IMR-90 (cell line): ENCODE measurements at regions not wholly inside any gene's neighbourhood (a gene's known extent, or its start where the extent isn't known, plus 50 kb on each side); places are given as distances from the start of the nearest gene placed in this dataset.

Source experiments
- ATAC-seq: fragments of 200-7000 bp; cut with Tn5 transposase; 2 replicates; pipeline ENCODE4 v1.9.1; 2020; ENCODE audit warnings: low read depth, mild to moderate bottlenecking, moderate library complexity
- BruUV-seq: library from RNA; stranded (reverse); fragments of 400-500 nt; replicated peaks from 2 replicates; lab custom pipeline; 2021; lab: Mats Ljungman, UMichigan
- CTCF ChIA-PET: fragments of 300-600 bp; formaldehyde crosslinking; extraction: SDS; loops from one replicate; lab custom pipeline; 2021; ENCODE audit warnings: antibody characterized with exemption; lab: Yijun Ruan, JAX
- POLR2A ChIA-PET: fragments of 300-600 bp; sonication (Branson Sonifier 250); formaldehyde crosslinking; loops from one replicate; lab custom pipeline; 2022; ENCODE audit warnings: antibody characterized with exemption; ENCODE audit not compliant: unreplicated experiment; lab: Charles Lee
- DNase-seq: peaks from one replicate; pipeline ENCODE4 v3.0.0; 2013
- H2AFZ ChIP-seq: replicated peaks from 2 replicates; pipeline ENCODE3; 2013; ENCODE audit warnings: low read length, mild to moderate bottlenecking; ENCODE audit not compliant: poor library complexity
- H2AK5ac ChIP-seq: 2 replicates; pipeline ENCODE4 v1.6.1; 2013; ENCODE audit warnings: low read depth, low read length, inconsistent platforms
- H2AK9ac ChIP-seq: replicated peaks from 2 replicates; pipeline ENCODE3; 2013; ENCODE audit warnings: mild to moderate bottlenecking, low read depth, low read length, moderate library complexity; ENCODE audit not compliant: poor library complexity
- H2BK120ac ChIP-seq: 2 replicates; pipeline ENCODE4 v1.6.1; 2013; ENCODE audit warnings: low read depth, low read length, inconsistent platforms
- H2BK15ac ChIP-seq: 3 replicates; pipeline ENCODE4 v1.6.1; 2013; ENCODE audit warnings: low read depth, low read length, inconsistent platforms
- H2BK20ac ChIP-seq: 2 replicates; pipeline ENCODE4 v1.6.1; 2013; ENCODE audit warnings: low read depth, mild to moderate bottlenecking, inconsistent platforms, low read length, moderate library complexity
- H2BK5ac ChIP-seq: 2 replicates; pipeline ENCODE4 v1.6.1; 2013; ENCODE audit warnings: mild to moderate bottlenecking, low read depth, low read length, inconsistent platforms; ENCODE audit not compliant: poor library complexity, severe bottlenecking
- H3K14ac ChIP-seq: replicated peaks from 2 replicates; pipeline ENCODE4 v1.6.1; 2013; ENCODE audit warnings: low read depth, low read length, inconsistent platforms
- H3K18ac ChIP-seq: 2 replicates; pipeline ENCODE4 v1.6.1; 2013; ENCODE audit warnings: low read depth, low read length, control low read depth
- H3K23ac ChIP-seq: 2 replicates; pipeline ENCODE4 v1.6.1; 2013; ENCODE audit warnings: low read depth, low read length, inconsistent platforms
- H3K27ac ChIP-seq: 2 replicates; pipeline ENCODE4 v1.5.1; 2013; ENCODE audit warnings: mild to moderate bottlenecking, control low read depth, low read length; ENCODE audit not compliant: insufficient read depth
- H3K27me3 ChIP-seq: 2 replicates; pipeline ENCODE4 v1.6.1; 2013; ENCODE audit warnings: low read length; ENCODE audit not compliant: control insufficient read depth, insufficient read depth
- H3K36me3 ChIP-seq: 2 replicates; pipeline ENCODE4 v1.6.1; 2013; ENCODE audit warnings: low read length, mixed read lengths; ENCODE audit not compliant: control insufficient read depth, insufficient read depth
- H3K4ac ChIP-seq: 2 replicates; pipeline ENCODE4 v1.6.1; 2013; ENCODE audit warnings: low read depth, low read length, inconsistent platforms
- H3K4me1 ChIP-seq: 2 replicates; pipeline ENCODE4 v1.6.1; 2013; ENCODE audit warnings: low read length, mixed read lengths; ENCODE audit not compliant: control insufficient read depth, insufficient read depth
- H3K4me2 ChIP-seq: 2 replicates; pipeline ENCODE4 v1.6.1; 2013; ENCODE audit warnings: low read depth, mild to moderate bottlenecking, control low read depth, low read length, moderate library complexity
- H3K4me3 ChIP-seq: 2 replicates; pipeline ENCODE4 v1.5.1; 2013; ENCODE audit warnings: low read depth, mild to moderate bottlenecking, control low read depth, low read length, moderate library complexity; ENCODE audit not compliant: insufficient read depth
- H3K56ac ChIP-seq: 2 replicates; pipeline ENCODE4 v1.6.1; 2013; ENCODE audit warnings: low read length, inconsistent platforms; ENCODE audit not compliant: insufficient read depth; ENCODE audit errors: extremely low read depth
- H3K79me1 ChIP-seq, 2 experiments: 2 replicates each; pipeline ENCODE4 v1.6.1; 2013; ENCODE audit warnings: low read length in 2 of 2, inconsistent platforms in 1 of 2, low read depth in 1 of 2
- H3K9ac ChIP-seq: 2 replicates; pipeline ENCODE4 v1.6.1; 2013; ENCODE audit warnings: low read depth, low read length, control low read depth
- H3K9me1 ChIP-seq: 2 replicates; pipeline ENCODE4 v1.6.1; 2013; ENCODE audit warnings: low read length, inconsistent platforms; ENCODE audit not compliant: insufficient read depth
- H3K9me3 ChIP-seq: 2 replicates; pipeline ENCODE4 v1.6.1; 2013; ENCODE audit warnings: low read length; ENCODE audit not compliant: control insufficient read depth, insufficient read depth
- H4K20me1 ChIP-seq: 2 replicates; pipeline ENCODE4 v1.6.1; 2013; ENCODE audit warnings: low read length, inconsistent platforms; ENCODE audit not compliant: insufficient read depth
- H4K5ac ChIP-seq: 2 replicates; pipeline ENCODE4 v1.6.1; 2013; ENCODE audit warnings: mild to moderate bottlenecking, low read depth, low read length, control low read depth
- H4K8ac ChIP-seq, 2 experiments: 2 replicates each; pipeline ENCODE4 v1.6.1; 2013; ENCODE audit warnings: low read depth in 2 of 2, low read length in 2 of 2, control low read depth in 1 of 2, inconsistent platforms in 1 of 2
- H4K91ac ChIP-seq: 2 replicates; pipeline ENCODE4 v1.6.1; 2013; ENCODE audit warnings: low read depth, low read length, inconsistent platforms; ENCODE audit not compliant: insufficient read depth
- BHLHE40 ChIP-seq: fragments of 150-350 bp; IDR thresholded peaks from 2 replicates; pipeline ENCODE4 v1.6.1; 2016; ENCODE audit warnings: mild to moderate bottlenecking, low read depth, low read length
- CEBPB ChIP-seq: IDR thresholded peaks from 2 replicates; pipeline ENCODE4 v1.6.1; 2012; ENCODE audit warnings: low read depth, low read length, improper control_type of control experiment
- CHD1 ChIP-seq: IDR thresholded peaks from 2 replicates; pipeline ENCODE4 v1.6.1; 2012; ENCODE audit warnings: low read depth, low read length, improper control_type of control experiment
- CTCF ChIP-seq: conservative IDR thresholded peaks from 2 replicates; pipeline ENCODE4 v1.5.1; 2012; ENCODE audit warnings: mild to moderate bottlenecking, low read depth, low read length, improper control_type of control experiment
- ELK1 ChIP-seq: fragments of 150-350 bp; IDR thresholded peaks from 2 replicates; pipeline ENCODE4 v1.6.1; 2016; ENCODE audit warnings: low read depth, mild to moderate bottlenecking, low read length, moderate library complexity, borderline replicate concordance
- FOS ChIP-seq: fragments of 150-350 bp; IDR thresholded peaks from 2 replicates; pipeline ENCODE4 v1.6.1; 2016; ENCODE audit warnings: low read depth, low read length
- MAFK ChIP-seq: IDR thresholded peaks from 2 replicates; pipeline ENCODE4 v1.6.1; 2012; ENCODE audit warnings: low read depth, low read length, improper control_type of control experiment
- MAZ ChIP-seq: IDR thresholded peaks from 2 replicates; pipeline ENCODE4 v1.6.1; 2012; ENCODE audit warnings: low read depth, mild to moderate bottlenecking, low read length, improper control_type of control experiment, moderate library complexity, borderline replicate concordance
- MXI1 ChIP-seq: IDR thresholded peaks from 2 replicates; pipeline ENCODE4 v1.6.1; 2012; ENCODE audit warnings: low read depth, mild to moderate bottlenecking, low read length, moderate library complexity, borderline replicate concordance
- NFE2L2 ChIP-seq: fragments of 150-350 bp; IDR thresholded peaks from 2 replicates; pipeline ENCODE4 v1.6.1; 2016; ENCODE audit warnings: low read depth, mild to moderate bottlenecking, low read length
- POLR2A ChIP-seq: IDR thresholded peaks from 2 replicates; pipeline ENCODE4 v1.6.1; 2012; ENCODE audit warnings: mild to moderate bottlenecking, low read depth, low read length
- RAD21 ChIP-seq: IDR thresholded peaks from 2 replicates; pipeline ENCODE4 v1.6.1; 2012; ENCODE audit warnings: low read length, improper control_type of control experiment
- RCOR1 ChIP-seq: IDR thresholded peaks from 2 replicates; pipeline ENCODE4 v1.6.1; 2012; ENCODE audit warnings: mild to moderate bottlenecking, low read length, improper control_type of control experiment; ENCODE audit not compliant: insufficient replicate concordance
- RFX5 ChIP-seq: IDR thresholded peaks from 2 replicates; pipeline ENCODE4 v1.8.0; 2012; ENCODE audit warnings: low read depth, mild to moderate bottlenecking, low read length, moderate library complexity
- SMC3 ChIP-seq: fragments of 150-350 bp; IDR thresholded peaks from 2 replicates; pipeline ENCODE4 v1.6.1; 2016; ENCODE audit warnings: low read depth, mild to moderate bottlenecking, antibody characterized with exemption, low read length, moderate library complexity
- USF2 ChIP-seq: fragments of 150-350 bp; IDR thresholded peaks from 2 replicates; pipeline ENCODE4 v1.6.1; 2017; ENCODE audit warnings: mild to moderate bottlenecking, antibody characterized with exemption, low read length, low read depth
- WGBS, 2 experiments: methylation state at CpG; one replicate each; pipeline versions ENCODE4 v1.1.5 to v1.1.7; 2013; ENCODE audit warnings: missing lambda C conversion rate in 2 of 2; ENCODE audit not compliant: insufficient read length in 1 of 2; ENCODE audit errors: extremely low coverage in 2 of 2; 5-methylcytosine and 5-hydroxymethylcytosine counted together
- dilution Hi-C: fragments of 300-500 bp; cut with HindIII; formaldehyde crosslinking; loops from one replicate; pipeline ENCODE4 v1.14.3; 2018; ENCODE audit warnings: low sequenced_read_pairs; ENCODE audit not compliant: unreplicated experiment
- in situ Hi-C: fragments of 300-500 bp; cut with MboI; formaldehyde crosslinking; loops from 3 replicates; pipeline ENCODE4 v1.14.3; 2019; ENCODE audit warnings: low sequenced_read_pairs, inconsistent platforms, mixed read lengths
- intact Hi-C: fragments of 100-400 bp; cut with micrococcal nuclease; formaldehyde crosslinking; loops from 2 replicates; pipeline ENCODE4 v1.10.0; 2022

- Histone ChIP-seq H3K27me3 (no peaks in the 10 kb centered on the region), H3K27ac (no peak overlapping the region), H2AFZ (no peak overlapping the region), H4K5ac (no peak overlapping the region), H4K91ac (no peak overlapping the region), H3K23ac (no peak overlapping the region), H2BK120ac (no peak overlapping the region), H3K79me1 (no peaks in the 10 kb centered on the region), H3K4me3 (no peak overlapping the region), H3K9me3 (peaks cover 36% of the 10 kb centered on the region), H2BK15ac (no peak overlapping the region), H4K20me1 (no peaks in the 10 kb centered on the region), H3K18ac (no peak overlapping the region), H3K9ac (no peak overlapping the region), H3K36me3 (no peaks in the 10 kb centered on the region), H2AK9ac (no peak overlapping the region), H3K14ac (no peak overlapping the region), H3K4me1 (no peaks in the 10 kb centered on the region), H3K56ac (no peak overlapping the region), H3K4ac (no peak overlapping the region), H4K8ac (no peak overlapping the region), H2BK20ac (no peak overlapping the region), H3K4me2 (no peak overlapping the region), H2AK5ac (no peak overlapping the region), H3K9me1 (no peaks in the 10 kb centered on the region), H2BK5ac (no peak overlapping the region)
- TF ChIP-seq RFX5 = no peak
- TF ChIP-seq RAD21 = no peak
- no peak for TF ChIP-seq ELK1
- no peak for TF ChIP-seq FOS
- TF ChIP-seq MAFK = no peak
- no peak for TF ChIP-seq POLR2A
- no peak for TF ChIP-seq CHD1
- no peak for TF ChIP-seq SMC3
- TF ChIP-seq BHLHE40 = no peak
- TF ChIP-seq NFE2L2 = no peak
- no peak for TF ChIP-seq USF2
- no peak for TF ChIP-seq RCOR1
- no peak for TF ChIP-seq MXI1
- no peak for TF ChIP-seq CTCF
- TF ChIP-seq CEBPB = no peak
- TF ChIP-seq MAZ = no peak
- in situ Hi-C loops = no loop called here
- intact Hi-C loops = no loop called here
- POLR2A ChIA-PET = no interaction called here
- dilution Hi-C loops = no loop called here
- CTCF ChIA-PET = no interaction called here
- ATAC-seq = no peak
- DNase-seq = no peak
- WGBS, 2 experiments = 0% methylated on average over 2 of the region's 8 CpGs; no CpG with 5 or more reads in 1 of the 2 experiments
- no TSS peak for BruUV-seq
Observed at GRCh38 chr2:239730897-239731296, 294.2 kb downstream of the NDUFA10 start.
